HG03565 (cell line): ENCODE measurements at regions not wholly inside any gene's neighbourhood (a gene's known extent, or its start where the extent isn't known, plus 50 kb on each side); places are given as distances from the start of the nearest gene placed in this dataset.
"Not testable (repeated sequence)": the region's sequence is repeated elsewhere in the genome, so short reads cannot be mapped to it uniquely, and the experiment has no call there.

ENCODE experiments used
- ATAC-seq: cut with Tn5 transposase; IDR thresholded peaks from one replicate; pipeline ENCODE4 v1.9.1; 2021; ENCODE audit warnings: mild to moderate bottlenecking, moderate library complexity; ENCODE audit not compliant: unreplicated experiment

DNA sequence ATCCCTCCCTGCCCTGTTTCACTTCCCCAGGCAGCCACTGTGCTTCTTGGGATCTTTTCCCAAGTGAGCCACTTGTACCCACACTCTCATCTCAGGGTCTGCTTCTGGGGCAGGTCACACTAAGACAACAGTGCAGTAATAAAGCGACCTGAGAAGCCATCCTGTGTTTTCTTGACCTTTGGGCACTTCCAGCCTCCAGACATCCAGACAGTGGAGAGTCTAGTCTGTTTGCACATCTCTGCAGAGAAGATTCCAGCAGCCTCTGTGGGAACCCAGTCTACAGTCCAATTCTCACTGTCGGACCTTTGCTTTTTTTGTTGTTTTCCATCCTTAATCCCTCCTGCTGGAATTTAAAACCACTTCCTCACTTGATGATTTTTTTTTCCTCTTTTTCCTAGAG lies 50.3 kb upstream of the ATP6AP2 start:
- ATAC-seq, result no peak

DNA sequence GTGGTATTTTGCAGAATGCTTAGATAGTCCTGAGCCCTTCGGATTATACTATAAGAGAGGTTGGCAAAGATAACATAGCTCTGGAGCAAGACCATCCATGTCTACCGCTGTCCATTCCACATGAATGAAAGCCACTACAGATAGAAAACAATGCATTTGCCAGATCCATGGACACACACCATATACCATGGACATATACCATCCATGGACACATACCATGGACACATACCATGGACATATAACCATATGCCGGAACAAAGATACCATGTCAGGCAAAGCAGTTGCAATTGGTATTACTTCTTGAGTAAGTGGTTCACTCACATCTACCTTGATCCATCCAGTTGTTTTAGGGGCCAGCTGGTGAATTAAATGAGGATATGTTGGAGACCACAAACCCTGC lies 53.2 kb upstream of the ATP6AP2 start:
- ATAC-seq, result no peak

- no peak for ATAC-seq
Measured at GRCh38 chrX:40526412-40526811, 54.4 kb upstream of the ATP6AP2 start.

- not testable (repeated sequence) for ATAC-seq
Measured at GRCh38 chrX:40525901-40526300, 54.9 kb upstream of the ATP6AP2 start.

DNA sequence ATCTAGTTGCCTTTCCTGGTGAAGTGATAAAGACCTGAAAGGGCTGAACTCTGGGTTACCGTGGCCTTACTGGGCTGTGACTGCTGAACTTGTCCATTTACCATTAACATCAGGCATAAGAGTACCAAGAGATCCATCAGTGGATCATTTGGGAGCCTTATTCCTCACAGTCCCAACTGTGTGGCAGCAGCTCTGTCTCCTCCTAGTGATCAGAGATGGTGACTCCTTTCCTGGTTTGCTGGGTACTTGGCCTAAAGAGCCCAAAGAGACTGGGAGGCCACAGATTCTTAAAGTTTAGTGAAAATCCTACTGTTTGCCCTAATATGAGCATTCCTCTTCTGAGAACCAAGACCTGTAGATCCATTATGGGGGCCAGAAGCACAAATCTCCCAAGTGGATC lies 56.3 kb upstream of the ATP6AP2 start:
- no peak for ATAC-seq

DNA sequence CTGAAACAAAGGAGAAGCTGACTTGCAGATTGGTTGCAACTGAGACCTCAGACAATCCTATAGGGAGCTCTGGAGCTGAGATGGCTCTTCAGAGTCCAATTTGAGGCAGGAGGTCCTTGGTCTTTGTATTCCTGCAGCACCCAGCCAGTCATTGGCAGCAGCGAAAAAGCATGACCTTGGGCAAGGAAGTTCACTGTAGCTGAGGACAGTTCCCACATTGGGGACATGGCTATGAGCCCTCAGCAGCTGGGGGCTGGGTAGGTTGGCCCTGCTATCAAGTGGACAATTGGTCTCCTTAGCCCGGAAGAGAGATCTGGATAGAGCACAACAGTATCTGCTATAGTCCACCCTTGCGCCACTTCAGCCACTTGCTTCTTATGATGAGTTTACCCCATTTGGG lies 56.9 kb upstream of the ATP6AP2 start:
- no peak for ATAC-seq

GRCh38 chrX:40521868-40522450 lies 58.8 kb upstream of the ATP6AP2 start:
- no peak for ATAC-seq

- ATAC-seq, result no peak
Measured at GRCh38 chrX:40514376-40514775, 66.4 kb upstream of the ATP6AP2 start.

DNA sequence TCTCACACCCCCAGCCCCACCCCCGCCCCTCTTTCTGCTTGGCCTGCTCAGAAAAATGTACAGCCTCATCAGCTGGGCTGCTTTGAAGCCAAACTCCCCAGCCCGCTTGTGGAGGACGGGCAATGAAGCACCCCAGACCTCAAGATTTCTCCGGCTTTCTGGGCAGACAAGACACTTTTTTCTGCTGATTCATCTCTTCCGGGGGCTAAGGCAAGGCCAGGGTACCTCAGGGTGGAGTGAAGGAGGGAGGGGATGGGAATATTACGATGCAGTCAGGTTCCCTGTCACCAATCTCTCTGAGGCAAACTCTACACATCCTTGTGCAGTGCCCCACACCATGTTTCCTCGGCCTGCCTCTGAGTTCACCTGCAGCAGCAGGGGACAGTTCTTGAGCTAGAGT lies 66.9 kb upstream of the ATP6AP2 start:
- no peak for ATAC-seq

- ATAC-seq, result no peak
Measured at GRCh38 chrX:40513012-40513411, 67.8 kb upstream of the ATP6AP2 start.

DNA sequence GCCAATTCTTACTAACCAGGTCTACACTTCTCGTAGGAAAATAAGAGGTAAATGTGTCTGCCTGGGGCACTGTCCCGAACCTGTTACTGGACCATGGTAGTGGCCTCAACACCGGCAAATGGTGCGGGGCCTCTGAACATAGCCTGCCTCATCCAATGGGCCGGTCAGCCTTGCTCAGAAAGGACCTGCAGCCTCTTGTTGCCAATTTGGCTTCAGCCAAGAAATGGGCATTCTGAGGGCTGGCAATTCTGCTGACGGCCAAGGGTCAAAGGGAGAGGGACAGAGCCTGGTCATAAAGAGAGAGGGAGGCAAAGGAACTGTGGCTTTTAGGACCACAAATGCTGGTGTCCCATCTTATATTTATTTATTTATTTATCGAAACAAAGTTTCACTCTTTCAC lies 69.5 kb upstream of the ATP6AP2 start:
- ATAC-seq, result no peak

GRCh38 chrX:40508560-40508959 lies 72.2 kb upstream of the ATP6AP2 start:
- no peak for ATAC-seq

- no peak for ATAC-seq
Measured at GRCh38 chrX:40506201-40506985, 74.4 kb upstream of the ATP6AP2 start.

DNA sequence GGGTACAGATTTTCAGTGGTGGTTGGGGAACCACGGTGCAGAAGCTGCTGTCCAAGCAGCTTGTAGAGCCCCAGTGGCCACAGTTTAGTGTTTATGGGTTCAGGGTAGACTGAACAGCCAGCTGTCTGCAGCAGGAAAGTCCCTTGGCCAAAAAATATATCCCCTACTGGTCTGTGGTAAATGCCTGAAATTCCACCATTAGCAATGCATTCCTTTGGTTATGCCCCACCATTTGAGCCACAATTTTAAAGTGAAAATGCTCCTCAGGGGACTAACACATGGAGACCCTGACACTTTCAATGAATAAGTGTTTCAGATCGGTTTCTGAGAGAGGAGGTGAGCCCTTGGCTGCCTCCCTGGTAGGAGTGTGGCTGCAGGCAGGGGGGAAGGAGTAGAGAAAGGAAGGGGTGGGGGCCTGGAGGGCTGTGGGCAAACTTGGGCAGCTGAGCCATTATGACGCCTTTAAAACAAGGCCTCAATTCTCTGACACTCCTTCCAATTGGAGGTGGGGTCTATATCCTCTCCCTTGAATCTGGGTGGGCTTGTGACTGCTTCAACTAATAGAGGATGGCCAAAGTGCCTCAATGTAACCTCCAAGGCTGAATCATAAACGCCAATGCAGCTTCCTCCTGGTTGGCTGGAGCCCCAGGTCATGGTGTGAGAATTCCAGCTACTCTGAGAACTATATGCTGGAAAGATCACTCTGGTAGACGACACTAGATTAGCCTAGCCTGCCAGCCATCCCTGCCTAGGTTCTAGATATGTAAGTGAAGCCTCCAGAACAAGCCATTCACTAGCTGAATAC lies 75.8 kb upstream of the ATP6AP2 start:
- ATAC-seq, result no peak

GRCh38 chrX:40503094-40503493 lies 77.7 kb upstream of the ATP6AP2 start:
- ATAC-seq, result no peak

DNA sequence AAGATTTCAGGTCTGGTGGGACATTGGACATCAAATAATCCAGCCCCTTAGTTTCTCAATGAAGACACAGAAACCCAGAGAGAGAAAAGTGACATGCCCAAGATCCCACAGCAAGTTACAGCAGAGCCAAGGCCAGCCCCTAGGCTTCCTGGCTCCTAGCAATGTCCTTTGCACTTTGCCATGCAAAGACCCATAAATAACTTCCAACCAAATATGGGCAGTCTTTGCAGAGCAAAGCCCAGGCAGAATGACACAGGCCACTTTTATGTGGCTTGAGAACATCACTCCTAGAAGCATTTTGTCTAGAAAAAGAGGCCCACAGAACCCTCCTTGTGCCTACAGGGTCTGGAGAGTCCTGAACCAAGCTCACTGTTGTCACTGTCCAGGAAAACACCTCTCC lies 78.1 kb upstream of the ATP6AP2 start:
- ATAC-seq, result no peak

DNA sequence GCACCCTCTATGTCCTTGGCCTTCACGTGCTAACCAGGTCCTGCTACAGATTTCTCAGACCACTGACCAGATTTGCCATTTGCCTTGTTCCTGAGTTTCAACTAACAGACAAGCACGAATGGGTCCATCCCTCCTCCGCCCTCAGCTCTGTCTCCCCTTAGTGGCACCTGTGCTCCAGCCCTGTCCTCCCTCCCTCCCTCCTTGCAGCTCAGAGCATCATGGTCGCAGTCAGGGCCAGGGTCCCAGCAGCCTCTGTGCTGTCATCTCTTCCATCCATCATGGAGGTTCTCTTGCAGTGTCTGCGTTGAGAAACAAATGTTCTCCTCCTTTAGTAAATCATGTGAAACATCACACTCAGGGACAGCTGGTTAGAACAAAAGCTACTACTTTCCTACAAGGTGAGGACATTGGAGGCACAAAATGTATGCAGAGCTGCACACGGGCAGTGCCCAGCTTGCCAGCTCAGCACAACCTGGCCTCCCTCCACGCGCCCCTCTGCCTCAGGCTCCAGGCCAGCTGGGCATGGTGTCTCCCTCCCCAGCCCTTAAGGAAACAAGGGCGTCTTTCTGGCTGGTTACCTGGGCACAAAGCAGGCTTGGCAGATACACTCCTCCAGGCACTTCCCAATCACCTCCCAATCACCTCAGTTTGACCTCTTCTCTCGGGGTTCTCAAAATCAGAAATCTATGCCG lies 79.5 kb upstream of the ATP6AP2 start:
- no peak for ATAC-seq

DNA sequence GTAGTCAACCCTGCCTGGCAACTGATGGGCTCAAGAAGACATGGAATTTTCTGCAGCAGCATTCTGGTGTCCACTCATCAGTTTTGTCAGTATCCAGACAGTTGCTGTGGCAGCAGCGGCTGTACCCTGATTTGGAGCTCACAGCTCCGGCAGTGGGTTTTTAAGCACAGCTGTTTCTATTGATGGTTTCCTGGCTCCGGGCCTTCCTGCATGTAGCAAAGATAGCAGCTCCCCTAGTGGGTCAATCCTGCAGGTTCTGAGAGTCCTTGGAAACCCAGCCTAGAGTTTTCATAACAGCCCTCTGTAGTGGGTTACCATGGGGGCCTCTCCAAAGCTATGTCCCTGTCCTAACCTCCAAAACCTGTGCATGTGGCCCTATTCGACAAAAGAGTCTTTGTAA lies 84.0 kb upstream of the ATP6AP2 start:
- ATAC-seq, result no peak

DNA sequence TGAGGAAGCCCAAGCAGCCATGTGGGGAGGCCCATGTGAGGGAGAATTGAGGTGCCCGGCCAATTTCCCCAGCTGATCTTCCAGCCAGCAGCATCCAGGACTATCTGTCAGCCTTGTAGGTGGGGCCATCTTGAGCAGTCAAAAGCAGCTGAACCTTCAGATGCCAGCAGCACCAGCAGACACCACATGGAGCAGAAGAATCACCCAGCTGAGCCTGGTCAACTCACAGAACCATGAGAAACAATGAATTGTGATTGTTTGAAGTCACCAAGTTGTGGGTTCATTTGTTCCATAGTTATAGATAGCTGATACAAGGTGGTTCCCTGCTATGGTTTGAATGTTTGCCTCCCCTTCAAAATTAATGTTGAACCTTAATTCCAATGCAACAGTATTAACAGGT lies 85.1 kb upstream of the ATP6AP2 start:
- ATAC-seq, result no peak

GRCh38 chrX:40494005-40494404 lies 86.8 kb upstream of the ATP6AP2 start:
- ATAC-seq, result no peak

DNA sequence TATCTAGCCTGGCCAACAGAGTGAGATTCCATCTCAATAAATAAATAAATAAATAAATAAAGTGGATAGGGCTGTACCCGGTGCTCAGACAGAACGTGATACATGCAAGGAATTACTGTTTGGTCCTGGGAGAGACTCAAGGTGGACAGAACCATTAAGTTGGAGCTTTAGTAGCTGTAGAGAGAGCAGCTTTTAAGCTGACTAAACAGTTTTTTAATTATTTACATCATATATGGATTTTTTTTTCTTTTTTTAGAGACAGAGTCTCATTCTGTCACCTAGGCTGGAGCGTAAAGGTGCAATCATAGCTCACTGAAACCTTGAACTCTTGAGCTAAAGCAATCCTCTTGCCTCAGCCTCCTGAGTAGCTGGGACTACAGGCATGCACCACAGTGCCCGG lies 92.5 kb upstream of the ATP6AP2 start:
- ATAC-seq, result no peak
